Tongue (tissue), 1 donor: ENCODE measurements at regions not wholly inside any gene's neighbourhood (a gene's known extent, or its start where the extent isn't known, plus 50 kb on each side); places are given as distances from the start of the nearest gene placed in this dataset.

Experiments
- DNase-seq: peaks from one replicate; pipeline ENCODE4 v3.0.0-alpha.2; 2015

DNA sequence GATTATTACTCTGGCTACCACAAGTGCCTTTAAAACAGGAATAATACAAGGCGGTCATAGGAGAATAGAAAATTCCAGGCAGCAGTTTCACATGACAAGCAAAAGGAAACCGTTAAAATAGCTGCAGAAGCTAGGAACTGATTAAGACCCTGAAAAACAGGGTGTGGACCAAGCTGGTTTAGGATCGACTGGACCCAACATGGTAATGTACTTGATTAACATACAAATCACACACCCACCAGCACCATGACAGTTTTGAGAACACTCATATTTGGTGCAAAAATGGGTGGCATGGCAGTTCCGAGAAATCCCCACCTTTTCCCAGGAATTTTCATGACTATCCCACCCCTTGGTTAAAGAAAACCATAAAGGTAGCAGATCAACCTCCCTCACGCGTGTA is 51.9 kb upstream of the TMEM163 start:
- DNase-seq = no peak

DNA sequence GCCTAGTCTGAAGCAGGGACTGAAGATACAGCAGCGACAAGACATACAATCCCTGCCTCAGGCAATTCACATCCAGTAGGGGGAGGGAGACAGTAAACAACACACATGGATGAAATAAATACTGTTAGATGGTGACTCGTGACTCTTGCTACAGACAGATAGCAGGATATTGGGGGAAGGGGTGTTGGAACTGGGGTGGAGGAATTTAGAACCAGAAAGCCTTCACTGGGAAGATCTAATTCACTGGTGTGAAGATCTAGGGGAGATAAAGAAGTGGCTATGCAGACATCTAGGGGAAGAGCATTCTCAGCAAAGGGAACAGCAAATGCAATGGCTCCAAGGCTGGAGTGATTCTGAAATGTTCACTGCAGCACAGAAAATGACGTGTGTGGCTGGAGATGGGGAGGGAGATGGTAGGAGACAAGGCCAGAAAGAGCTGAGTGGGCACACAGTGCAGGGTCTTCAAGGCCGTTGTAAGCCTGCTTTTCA is 52.6 kb upstream of the TMEM163 start:
- no peak for DNase-seq

DNA sequence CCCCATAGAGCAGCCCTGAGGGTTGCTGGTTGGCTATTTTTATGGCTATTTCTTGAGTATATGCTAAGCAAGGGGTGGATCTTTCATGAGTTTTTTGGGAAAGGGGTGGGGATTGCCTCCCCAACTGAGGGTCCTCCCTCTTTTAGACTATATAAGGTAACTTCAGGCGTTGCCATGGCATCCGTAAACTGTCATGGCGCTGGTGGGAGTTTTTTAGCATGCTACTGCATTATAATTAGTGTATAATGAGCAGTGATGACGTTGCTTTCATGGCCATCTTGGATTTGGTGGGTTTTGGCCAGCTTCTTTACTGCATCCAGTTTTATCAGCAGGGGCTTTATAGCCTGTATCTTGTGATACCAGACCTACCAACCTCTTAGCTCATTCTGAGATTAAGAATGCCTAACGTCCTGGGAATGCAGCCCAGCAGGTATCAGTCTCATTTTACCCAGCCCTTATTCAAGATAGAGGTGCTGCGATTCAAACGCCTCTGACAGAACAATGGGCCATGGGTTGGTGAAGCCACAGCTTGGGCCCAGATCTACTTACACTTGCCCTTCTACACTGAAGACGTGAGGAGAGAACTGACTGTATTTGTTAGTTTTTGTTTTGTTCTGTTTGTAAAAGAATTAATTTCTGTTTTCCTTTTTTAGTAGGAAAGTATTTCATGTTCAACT is 53.8 kb upstream of the TMEM163 start:
- no peak for DNase-seq

DNA sequence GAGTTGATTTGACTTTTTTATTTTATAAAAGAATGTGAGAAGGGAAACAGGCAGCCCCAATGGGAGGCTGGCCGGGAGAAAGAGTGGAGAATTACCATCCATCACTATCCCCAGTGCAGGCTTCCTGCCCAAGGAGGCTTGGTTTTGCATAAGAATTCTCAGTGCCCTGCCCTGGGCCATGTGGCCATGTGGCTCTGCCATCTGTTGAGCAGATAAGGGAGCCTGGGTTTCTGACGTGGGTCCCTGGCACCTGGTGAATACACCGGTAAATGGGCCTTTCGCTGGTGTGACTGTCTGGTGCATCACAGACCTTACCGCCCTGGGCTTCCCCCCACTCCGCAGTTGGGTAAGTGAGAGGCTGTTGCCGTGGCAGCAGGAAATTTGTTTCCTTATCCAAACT is 54.5 kb upstream of the TMEM163 start:
- no peak for DNase-seq

DNA sequence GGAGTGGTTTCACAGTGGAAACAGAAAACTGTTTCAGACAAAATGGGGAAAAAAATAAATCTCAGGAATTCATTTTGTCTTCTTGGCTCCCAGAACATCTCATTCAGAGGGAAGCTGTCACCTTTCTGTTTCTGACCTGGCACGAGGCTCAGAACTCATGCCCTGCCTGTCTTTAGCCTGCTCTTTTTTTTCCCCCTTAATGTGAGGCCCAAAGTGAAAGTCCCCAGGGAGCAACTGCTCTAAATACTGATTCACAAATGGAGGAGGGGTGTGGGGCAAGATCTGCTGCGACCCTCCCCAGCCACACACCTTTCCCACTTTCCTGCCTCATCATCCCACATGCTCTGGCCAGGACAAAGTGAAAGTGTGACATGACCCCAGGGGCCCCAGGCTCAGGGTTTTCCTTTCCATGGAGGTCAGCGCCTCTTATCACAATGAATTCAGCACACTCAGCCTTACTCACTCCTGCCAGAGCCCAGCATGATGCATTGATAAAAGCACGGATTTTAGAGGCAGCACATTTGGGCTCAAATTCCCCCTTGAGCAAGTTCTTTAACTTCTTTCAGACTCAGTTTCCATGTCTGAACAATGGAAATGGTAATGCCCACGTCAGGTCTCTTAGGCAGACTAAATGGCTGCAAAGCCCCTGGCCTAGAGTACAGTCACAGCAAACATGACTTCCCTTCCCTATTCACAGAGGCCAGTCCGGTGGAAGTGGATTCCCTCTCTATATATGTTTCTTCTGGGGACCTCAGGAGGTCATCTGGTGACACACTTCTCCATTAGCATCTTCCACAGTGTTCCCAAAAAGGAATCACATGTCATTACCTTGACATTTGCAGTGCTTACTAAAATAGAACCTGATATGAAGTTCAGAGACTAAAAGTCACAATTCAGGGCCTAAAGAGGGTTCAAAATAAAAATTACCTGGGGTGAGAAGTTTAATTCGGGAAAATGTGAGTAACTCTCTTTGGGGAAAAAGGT is 55.3 kb upstream of the TMEM163 start:
- no peak for DNase-seq

DNA sequence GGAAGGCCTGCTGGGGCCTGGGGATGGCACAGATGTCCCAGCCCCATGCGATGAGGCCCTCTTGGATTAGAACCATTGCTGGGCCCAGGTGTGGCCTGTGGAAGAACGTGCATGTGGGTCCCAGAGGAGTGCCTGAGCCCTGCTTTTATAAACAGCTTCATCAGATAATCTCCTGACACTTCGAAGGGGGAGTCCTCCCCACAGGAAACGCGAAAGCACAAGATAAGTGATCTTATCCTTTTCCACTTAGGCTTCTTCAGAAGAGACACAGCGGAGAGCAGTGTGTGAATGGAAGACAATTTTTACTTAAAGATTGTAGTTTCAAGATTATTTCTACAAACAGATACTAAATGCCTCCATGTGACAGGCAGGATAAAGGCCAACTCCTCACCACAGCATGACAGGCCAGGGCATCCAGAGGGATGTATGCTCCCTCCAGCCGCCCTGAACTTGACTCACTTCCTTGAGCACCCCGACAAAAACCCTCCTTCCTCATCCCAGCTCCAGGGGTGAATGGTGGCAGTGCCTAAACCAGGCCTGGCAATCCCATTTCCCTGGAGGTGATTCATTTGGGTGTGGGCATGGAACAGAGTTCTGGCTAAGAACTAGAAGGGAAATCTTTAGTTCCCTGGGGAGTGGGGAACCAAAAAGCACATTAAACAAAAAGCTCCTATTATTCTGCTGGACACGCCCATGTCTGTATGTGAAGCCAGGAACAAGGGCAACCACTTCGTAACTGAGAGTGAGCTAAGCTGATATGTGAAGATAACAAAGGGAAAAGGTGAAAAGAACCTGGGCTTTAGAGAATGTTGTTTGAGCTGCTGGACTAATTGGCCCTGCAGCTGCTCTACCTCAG is 56.2 kb upstream of the TMEM163 start:
- DNase-seq = no peak

DNA sequence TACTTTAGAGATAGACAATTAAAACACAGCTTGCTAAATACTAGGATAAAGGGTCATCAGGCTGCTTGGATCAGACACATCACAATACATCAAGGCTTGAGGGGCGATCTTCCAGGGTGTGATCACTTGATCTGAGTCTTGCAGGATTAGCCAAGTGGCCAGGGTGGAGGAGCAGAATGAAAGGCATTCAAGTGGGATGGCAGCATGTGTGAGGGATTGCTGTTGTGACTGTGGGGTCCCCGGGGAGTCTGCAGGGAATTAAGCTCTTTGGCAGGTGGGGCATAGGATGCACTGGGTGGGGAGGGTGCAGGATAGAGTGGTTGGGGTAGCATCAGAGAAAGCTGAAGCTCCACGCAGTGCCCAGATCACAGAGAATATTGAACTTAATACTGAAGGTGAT is 58.0 kb upstream of the TMEM163 start:
- peak; percentile 33 for DNase-seq

DNA sequence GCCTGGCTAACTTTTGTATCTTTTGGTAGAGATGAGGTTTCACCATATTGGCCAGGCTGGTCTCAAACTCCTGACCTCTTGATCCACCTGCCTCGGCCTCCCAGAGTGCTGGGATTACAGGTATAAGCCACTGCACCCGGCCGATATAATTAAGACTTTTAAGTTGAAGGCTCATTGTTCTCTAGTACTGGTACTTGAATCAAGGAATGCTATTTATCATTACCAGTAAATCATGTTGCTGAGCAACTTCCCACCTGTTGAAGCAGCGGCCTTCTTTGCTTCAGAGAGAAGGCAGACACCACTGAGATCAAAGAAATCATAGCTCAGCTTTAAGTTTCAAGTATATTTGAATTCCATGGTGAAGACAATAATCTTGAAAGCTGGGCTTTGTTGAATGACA is 58.8 kb upstream of the TMEM163 start:
- DNase-seq = no peak

DNA sequence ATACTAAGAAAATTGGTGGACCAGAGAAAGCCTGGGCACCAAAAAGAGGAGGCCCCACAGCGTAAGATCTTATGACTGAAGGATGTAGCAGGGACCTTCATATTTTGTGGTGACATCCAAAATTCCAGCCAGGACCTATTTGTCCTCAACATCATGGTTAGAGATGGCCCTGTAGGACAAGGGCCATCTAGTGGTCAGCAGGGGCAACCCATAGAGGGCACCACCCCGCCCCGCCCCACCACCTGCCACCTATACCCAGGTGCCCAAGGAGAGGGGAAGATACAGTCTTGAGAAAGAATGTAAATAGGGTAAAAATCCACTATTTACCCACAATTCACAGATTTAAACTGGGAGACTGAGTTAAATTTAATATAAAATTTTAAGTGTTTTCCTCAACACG is 59.6 kb upstream of the TMEM163 start:
- DNase-seq = no peak

DNA sequence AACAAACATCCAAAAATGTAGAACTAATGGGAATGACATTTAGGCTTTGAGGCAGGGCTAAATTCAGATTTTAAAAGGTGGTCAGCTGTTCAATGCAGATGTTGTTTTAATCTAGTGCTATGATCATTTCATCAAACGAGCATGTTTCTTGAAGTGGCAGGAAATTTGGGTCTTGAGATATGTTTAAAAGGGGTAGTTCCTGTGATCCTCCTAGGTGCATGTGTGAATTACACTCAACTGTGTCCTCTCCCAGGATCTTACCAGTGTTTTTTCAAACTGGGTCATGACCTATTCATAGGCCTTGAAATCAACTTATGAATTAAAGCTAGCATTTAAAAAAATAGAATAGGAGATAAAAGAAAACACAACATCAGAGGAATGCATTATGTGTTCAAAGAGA is 57.4 kb upstream of the ACMSD start:
- DNase-seq = no peak

DNA sequence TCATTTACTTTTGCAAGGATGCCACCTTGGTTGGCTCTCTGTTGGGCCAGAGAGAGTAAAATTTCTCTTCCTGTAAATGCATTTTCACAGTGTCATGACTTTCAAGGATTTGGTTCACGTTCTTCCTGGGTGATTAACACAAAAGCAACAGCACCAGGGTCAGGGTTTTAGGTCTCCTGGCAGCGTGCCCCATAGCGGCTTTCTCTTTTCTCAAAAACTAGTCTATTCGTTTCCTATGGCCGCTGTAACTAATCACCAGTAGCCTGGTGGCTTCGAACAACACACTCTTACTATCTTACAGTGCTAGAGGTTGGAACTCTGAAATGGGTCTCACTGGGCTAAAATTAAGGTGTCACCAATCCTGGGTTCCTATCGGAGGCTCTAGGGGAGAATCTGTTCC is 56.3 kb upstream of the ACMSD start:
- DNase-seq = no peak

DNA sequence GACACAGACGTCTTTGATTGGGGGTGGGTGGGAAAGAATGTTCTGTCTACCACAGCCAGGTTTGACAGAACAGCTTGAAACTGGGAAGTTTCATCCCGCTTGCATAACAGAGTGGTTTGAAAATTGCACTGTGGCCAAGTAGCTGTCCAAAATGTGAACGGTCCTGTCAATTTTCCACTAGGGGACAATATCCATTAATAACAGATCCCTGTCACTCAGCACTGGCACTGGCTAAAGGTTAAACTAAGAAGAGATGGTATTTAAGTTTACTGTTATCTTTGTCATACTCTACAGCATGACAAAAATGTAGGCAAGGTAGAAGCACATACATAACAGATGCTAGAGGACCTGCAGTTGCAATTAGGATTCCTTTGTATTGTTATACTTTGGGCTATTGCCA is 55.6 kb upstream of the ACMSD start:
- DNase-seq = peak; percentile 26

DNA sequence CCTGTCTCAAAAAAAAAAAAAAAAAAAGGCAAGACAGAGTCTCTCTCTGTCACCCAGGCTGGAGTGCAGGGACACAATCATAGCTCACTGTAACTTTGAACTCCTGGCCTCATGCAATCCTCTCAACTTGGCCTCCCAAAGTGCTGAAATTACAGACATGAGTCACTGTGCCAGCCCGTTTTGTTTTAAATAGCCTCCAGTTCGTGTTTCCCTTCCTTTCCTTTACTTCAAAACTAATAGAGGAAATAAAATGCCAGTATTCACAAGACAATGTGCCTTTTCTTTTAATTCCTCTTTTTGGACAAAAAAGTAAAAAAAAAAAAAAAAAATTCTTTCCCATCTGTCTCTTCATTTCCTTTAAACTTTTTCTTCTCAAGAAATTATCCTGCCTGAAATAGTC is 54.5 kb upstream of the ACMSD start:
- DNase-seq = no peak

DNA sequence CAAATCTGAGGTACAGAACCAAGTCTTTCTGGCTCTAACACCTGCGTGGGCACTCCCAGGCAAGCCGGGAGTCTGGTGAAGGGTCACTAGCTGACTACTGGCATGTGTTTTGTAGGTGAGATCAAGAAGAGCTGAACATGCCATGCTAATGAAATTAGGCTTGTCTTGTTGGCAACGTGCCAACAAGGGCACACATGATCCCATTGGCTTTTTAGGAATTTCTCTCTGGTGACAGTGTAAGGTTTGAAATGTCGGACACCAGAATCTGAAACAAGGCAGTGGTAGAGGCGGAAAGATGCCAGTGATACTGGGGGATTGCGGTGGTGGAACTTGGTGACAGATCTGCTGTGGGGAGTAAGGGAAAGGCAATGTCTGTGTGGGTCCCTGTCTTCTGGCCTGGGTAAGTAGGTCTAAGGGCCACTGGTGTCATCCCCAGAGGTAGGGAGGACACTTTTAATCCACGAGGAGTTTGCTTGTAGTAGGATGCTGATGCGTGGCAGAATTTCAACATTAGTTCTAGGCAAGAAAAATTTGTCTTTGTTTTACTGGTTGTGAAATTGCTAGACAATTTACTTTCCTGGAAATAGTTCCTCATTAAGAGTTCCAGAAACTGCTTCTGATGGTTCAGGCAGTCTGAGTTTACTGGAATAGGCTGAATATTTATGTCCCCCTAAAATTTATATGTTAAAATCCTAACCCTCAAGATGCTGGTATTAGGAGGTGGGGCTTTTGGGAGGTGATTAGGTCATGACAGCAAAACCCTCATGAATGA is 52.6 kb upstream of the ACMSD start:
- no peak for DNase-seq

DNA sequence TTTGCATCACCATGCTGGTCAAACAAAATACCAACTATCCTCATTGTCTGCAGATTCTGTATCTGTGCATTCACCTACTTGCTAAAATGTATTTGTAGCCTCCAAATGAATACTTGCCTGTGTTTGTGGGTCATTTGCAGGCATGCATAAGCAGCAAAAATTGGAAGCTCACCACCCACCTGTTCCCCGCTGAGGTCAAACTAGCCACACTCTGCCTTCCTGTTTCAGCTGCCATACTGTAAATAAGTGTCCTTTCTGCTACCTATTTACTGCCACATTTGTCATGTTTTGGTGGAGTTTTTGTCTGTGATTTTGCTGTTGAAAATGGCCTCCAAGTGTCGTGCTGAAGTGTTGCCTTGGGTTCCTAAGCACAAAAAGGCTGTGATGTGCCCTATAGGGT is 50.0 kb upstream of the ACMSD start:
- DNase-seq = no peak
